Small intestine (tissue), 7 donors: ENCODE measurements at regions not wholly inside any gene's neighbourhood (a gene's known extent, or its start where the extent isn't known, plus 50 kb on each side); places are given as distances from the start of the nearest gene placed in this dataset.
"Not testable (repeated sequence)": the region's sequence is repeated elsewhere in the genome, so short reads cannot be mapped to it uniquely, and the experiment has no call there.

ENCODE experiments used
- DNase-seq, 2 donors: peaks; one replicate each; pipeline versions ENCODE4 v3.0.0 to v3.0.0-alpha.2; 2013
- FAIRE-seq: peaks from 2 replicates; lab custom pipeline; 2012; peaks lifted over from hg19 to GRCh38; lab: Jason Lieb, UNC
- H3K27ac ChIP-seq, 3 donors: one replicate each; pipeline ENCODE4 v1.5.1; 2013; ENCODE audit warnings: low read length in 2 of 3, mild to moderate bottlenecking in 2 of 3, control low read depth in 1 of 3, inconsistent platforms in 1 of 3, low read depth in 1 of 3, moderate library complexity in 1 of 3
- H3K27me3 ChIP-seq, 3 donors: one replicate each; pipeline ENCODE4 v1.6.1; 2013; ENCODE audit warnings: low read length in 3 of 3, inconsistent platforms in 1 of 3; ENCODE audit not compliant: control insufficient read depth in 3 of 3, insufficient read depth in 3 of 3
- H3K36me3 ChIP-seq, 3 donors: one replicate each; pipeline ENCODE4 v1.6.1; 2013; ENCODE audit warnings: low read length in 3 of 3, inconsistent platforms in 1 of 3, low read depth in 1 of 3, mild to moderate bottlenecking in 1 of 3, moderate library complexity in 1 of 3; ENCODE audit not compliant: control insufficient read depth in 3 of 3, insufficient read depth in 2 of 3
- H3K4me1 ChIP-seq, 3 donors: one replicate each; pipeline ENCODE4 v1.6.1; 2013; ENCODE audit warnings: low read length in 2 of 3, inconsistent platforms in 1 of 3, low read depth in 1 of 3, mild to moderate bottlenecking in 1 of 3, moderate library complexity in 1 of 3; ENCODE audit not compliant: control insufficient read depth in 3 of 3, insufficient read depth in 2 of 3
- H3K4me3 ChIP-seq, 3 donors: one replicate each; pipeline ENCODE4 v1.5.1; 2013; ENCODE audit warnings: low read length in 3 of 3, control low read depth in 1 of 3, inconsistent platforms in 1 of 3, low read depth in 1 of 3, mild to moderate bottlenecking in 1 of 3, moderate library complexity in 1 of 3
- H3K9me3 ChIP-seq, 2 donors: one replicate each; pipeline ENCODE4 v1.6.1; 2013; ENCODE audit warnings: low read depth in 1 of 2, low read length in 1 of 2; ENCODE audit not compliant: control insufficient read depth in 2 of 2, insufficient read depth in 1 of 2
- WGBS, 3 donors: extraction: QIAGEN DNeasy Blood & Tissue Kit; methylation state at CpG; one replicate each; pipeline ENCODE4 v1.1.7; 2013; 5-methylcytosine and 5-hydroxymethylcytosine counted together
- donor health status: healthy with polysubstance abuse.
- donor health status: control.
- donor health status: control.
- donor health status: Bipolar disorder and iron deficiency.
- donor health status: healthy.

- peaks cover 0 to 14% of the 10 kb centered on the region in 2 donors for H3K9me3 ChIP-seq
- no peak for DNase-seq
Measured at GRCh38 chr5:56303511-56303910, 70.4 kb upstream of the ANKRD55 start.

GRCh38 chr5:56302027-56302426 is 68.9 kb upstream of the ANKRD55 start:
- FAIRE-seq (no peak), DNase-seq (no peak)
- Histone ChIP-seq H3K4me1 (no peaks in the 10 kb centered on the region), H3K36me3 (no peaks in the 10 kb centered on the region), H3K4me3 (no peak overlapping the region), H3K27ac (no peak overlapping the region), H3K9me3 (peaks cover 0 to 12% of the 10 kb centered on the region in 2 donors), H3K27me3 (no peaks in the 10 kb centered on the region)

More at GRCh38 chr5:56303511-56303910, 70.4 kb upstream of the ANKRD55 start:
- Histone ChIP-seq H3K4me1 (peaks cover 0 to 11% (median 3%) of the 10 kb centered on the region in 3 donors), H3K36me3 (no peaks in the 10 kb centered on the region), H3K27me3 (no peaks in the 10 kb centered on the region), H3K27ac (no peak overlapping the region), H3K4me3 (no peak overlapping the region)
- FAIRE-seq, result no peak
- WGBS, 3 donors, result 98 to 99% (median 98%) methylated on average over 5 of the region's 5 CpGs

GRCh38 chr5:56301069-56301468 is 67.9 kb upstream of the ANKRD55 start:
- Histone ChIP-seq H3K27ac (no peak overlapping the region), H3K9me3 (peaks cover 0 to 2% of the 10 kb centered on the region in 2 donors), H3K4me1 (no peaks in the 10 kb centered on the region), H3K27me3 (no peaks in the 10 kb centered on the region), H3K4me3 (no peak overlapping the region), H3K36me3 (no peaks in the 10 kb centered on the region)
- no peak for DNase-seq
- no peak for FAIRE-seq
- WGBS, 3 donors, result 78 to 92% (median 78%) methylated on average over 2 of the region's 2 CpGs

- FAIRE-seq, result no peak
- WGBS, 3 donors, result 71 to 82% (median 81%) methylated on average over 5 of the region's 5 CpGs
Measured at GRCh38 chr5:56299212-56299611, 66.1 kb upstream of the ANKRD55 start.

GRCh38 chr5:56298336-56299090 is 65.4 kb upstream of the ANKRD55 start:
- no peaks in the 10 kb centered on the region for H3K36me3 ChIP-seq
- WGBS, 3 donors, result 81 to 93% (median 92%) methylated on average over 8 of the region's 8 CpGs
- no peak for DNase-seq
- no peaks in the 10 kb centered on the region for H3K4me1 ChIP-seq
- H3K4me3 ChIP-seq, result no peak overlapping the region
- H3K9me3 ChIP-seq, result no peaks in the 10 kb centered on the region
- H3K27me3 ChIP-seq, result no peaks in the 10 kb centered on the region
- H3K27ac ChIP-seq, result no peak overlapping the region
- no peak for FAIRE-seq

More at GRCh38 chr5:56299212-56299611, 66.1 kb upstream of the ANKRD55 start:
- H3K4me1 ChIP-seq, result no peaks in the 10 kb centered on the region
- no peak overlapping the region for H3K27ac ChIP-seq
- no peak for DNase-seq
- H3K4me3 ChIP-seq, result no peak overlapping the region
- no peaks in the 10 kb centered on the region for H3K9me3 ChIP-seq
- no peaks in the 10 kb centered on the region for H3K27me3 ChIP-seq
- H3K36me3 ChIP-seq, result no peaks in the 10 kb centered on the region

GRCh38 chr5:56297851-56298250 is 64.7 kb upstream of the ANKRD55 start:
- no peaks in the 10 kb centered on the region for H3K4me1 ChIP-seq
- H3K27me3 ChIP-seq, result no peaks in the 10 kb centered on the region
- no peak for DNase-seq
- no peak for FAIRE-seq
- no peak overlapping the region for H3K27ac ChIP-seq
- 38 to 58% (median 54%) methylated on average over 2 of the region's 2 CpGs for WGBS, 3 donors
- no peaks in the 10 kb centered on the region for H3K36me3 ChIP-seq
- H3K9me3 ChIP-seq, result no peaks in the 10 kb centered on the region
- H3K4me3 ChIP-seq, result no peak overlapping the region

GRCh38 chr5:56295311-56295710 is 62.2 kb upstream of the ANKRD55 start:
- H3K36me3 ChIP-seq, DNase-seq, H3K4me3 ChIP-seq, H3K9me3 ChIP-seq, H3K27ac ChIP-seq, FAIRE-seq, H3K27me3 ChIP-seq, H3K4me1 ChIP-seq: not testable (repeated sequence)
- WGBS, 3 donors, result 88 to 97% (median 91%) methylated on average over 14 to 23 of the region's 23 CpGs

GRCh38 chr5:56294354-56294753 is 61.2 kb upstream of the ANKRD55 start:
- Histone ChIP-seq H3K9me3 (no peaks in the 10 kb centered on the region), H3K27ac (no peak overlapping the region), H3K36me3 (no peaks in the 10 kb centered on the region), H3K27me3 (no peaks in the 10 kb centered on the region), H3K4me3 (no peak overlapping the region), H3K4me1 (no peaks in the 10 kb centered on the region)
- WGBS, 3 donors, result 84 to 91% (median 90%) methylated on average over 2 of the region's 2 CpGs
- DNase-seq (no peak), FAIRE-seq (no peak)

- not testable (repeated sequence) for H3K9me3 ChIP-seq, H3K4me3 ChIP-seq, H3K27me3 ChIP-seq, DNase-seq, H3K4me1 ChIP-seq, FAIRE-seq, H3K36me3 ChIP-seq, H3K27ac ChIP-seq
- WGBS, 3 donors, result 89 to 95% (median 91%) methylated on average over 2 of the region's 2 CpGs
Measured at GRCh38 chr5:56292874-56293273, 59.7 kb upstream of the ANKRD55 start.
